Endothelial cell (in vitro differentiated cells): ENCODE measurements at regions not wholly inside any gene's neighbourhood (a gene's known extent, or its start where the extent isn't known, plus 50 kb on each side); places are given as distances from the start of the nearest gene placed in this dataset.
"Not testable (repeated sequence)": the region's sequence is repeated elsewhere in the genome, so short reads cannot be mapped to it uniquely, and the experiment has no call there.

Experiments
- DNase-seq: peaks from one replicate; pipeline ENCODE4 v3.0.0; 2021; ENCODE audit warnings: low spot score
- H3K27ac Mint-ChIP-seq: one replicate; pipeline ENCODE4 v1.8.0; 2021; ENCODE audit warnings: mixed read lengths, inconsistent platforms; ENCODE audit not compliant: unreplicated experiment
- H3K27me3 Mint-ChIP-seq: one replicate; pipeline ENCODE4 v1.8.0; 2021; ENCODE audit warnings: mild to moderate bottlenecking, moderate library complexity, mixed read lengths, inconsistent platforms; ENCODE audit not compliant: unreplicated experiment
- H3K36me3 Mint-ChIP-seq: one replicate; pipeline ENCODE4 v1.8.0; 2021; ENCODE audit warnings: mild to moderate bottlenecking, low read depth, mixed read lengths, inconsistent platforms; ENCODE audit not compliant: unreplicated experiment
- H3K4me1 Mint-ChIP-seq: one replicate; pipeline ENCODE4 v1.8.0; 2021; ENCODE audit warnings: mild to moderate bottlenecking, mixed read lengths, inconsistent platforms; ENCODE audit not compliant: unreplicated experiment
- H3K4me3 Mint-ChIP-seq: one replicate; pipeline ENCODE4 v1.8.0; 2021; ENCODE audit warnings: mild to moderate bottlenecking, mixed read lengths, inconsistent platforms; ENCODE audit not compliant: unreplicated experiment
- H3K9me3 Mint-ChIP-seq: one replicate; pipeline ENCODE4 v1.8.0; 2021; ENCODE audit warnings: mixed read lengths, inconsistent platforms; ENCODE audit not compliant: unreplicated experiment

DNA sequence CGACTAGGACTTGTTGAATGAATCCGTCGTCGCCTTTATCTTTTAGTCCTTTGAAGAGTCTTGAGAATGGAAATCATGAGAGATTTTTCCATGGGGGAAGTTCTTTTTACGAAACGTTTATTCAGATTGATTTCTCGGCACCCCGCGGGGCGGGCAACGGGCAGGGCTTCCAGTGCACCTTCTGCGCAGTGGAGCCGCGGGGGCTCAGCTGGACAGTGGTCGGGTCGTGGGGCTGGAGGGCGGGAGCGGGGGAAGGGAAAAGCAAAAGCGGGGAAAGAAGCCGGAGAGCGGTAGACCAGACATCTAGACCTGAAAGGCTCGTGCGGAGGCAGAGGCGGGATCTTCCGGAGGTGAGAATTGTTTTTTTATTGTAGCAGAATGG is 103.0 kb downstream of the NBPF11 start:
- not testable (repeated sequence) for H3K4me1 Mint-ChIP-seq, H3K27me3 Mint-ChIP-seq, H3K9me3 Mint-ChIP-seq, H3K27ac Mint-ChIP-seq, DNase-seq, H3K36me3 Mint-ChIP-seq
- peak overlapping the region; percentile 86 for H3K4me3 Mint-ChIP-seq

DNA sequence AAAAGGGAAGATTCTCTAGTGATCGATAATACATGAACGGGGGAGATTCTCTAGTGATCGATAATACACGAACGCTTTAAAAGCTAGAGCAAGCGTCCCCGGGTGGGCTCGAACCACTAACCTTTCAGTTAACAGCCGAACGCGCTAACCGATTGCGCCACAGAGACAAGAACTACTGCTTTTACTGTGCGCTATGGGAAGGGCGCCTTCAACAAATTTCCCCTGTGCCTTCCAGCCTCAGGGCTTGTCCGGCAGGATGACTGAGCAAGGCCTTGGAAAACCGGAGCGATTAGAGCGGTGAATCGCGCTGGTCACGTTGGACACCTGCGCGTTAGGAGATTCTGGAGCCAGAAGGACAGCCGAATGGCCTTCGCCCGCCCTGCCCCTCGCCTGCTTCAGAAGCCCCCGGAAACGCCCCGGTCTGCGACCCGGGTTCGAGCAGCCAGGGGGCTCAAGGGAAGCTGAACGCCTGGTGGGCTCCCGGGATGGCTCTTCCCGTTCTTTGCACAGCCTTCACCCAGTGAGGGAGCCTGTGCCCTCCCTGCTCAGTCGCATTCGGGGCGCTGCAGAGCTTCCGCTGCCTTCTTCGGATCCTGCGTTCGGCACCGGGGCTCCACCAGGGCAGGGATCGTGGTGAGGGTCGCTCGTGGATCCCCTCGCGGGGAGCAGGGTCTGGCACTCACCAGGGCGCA is 103.5 kb downstream of the NBPF11 start:
- not testable (repeated sequence) for H3K4me1 Mint-ChIP-seq, H3K36me3 Mint-ChIP-seq, H3K27me3 Mint-ChIP-seq, H3K27ac Mint-ChIP-seq, H3K9me3 Mint-ChIP-seq
- DNase-seq: peak; percentile 27
- peak overlapping the region; percentile 86 for H3K4me3 Mint-ChIP-seq

- not testable (repeated sequence) for H3K27me3 Mint-ChIP-seq, H3K36me3 Mint-ChIP-seq, H3K9me3 Mint-ChIP-seq, H3K27ac Mint-ChIP-seq, H3K4me3 Mint-ChIP-seq, H3K4me1 Mint-ChIP-seq, DNase-seq
Observed at GRCh38 chr1:148045872-148046271, 106.2 kb downstream of the NBPF11 start.

- H3K4me3 Mint-ChIP-seq, DNase-seq, H3K27ac Mint-ChIP-seq, H3K4me1 Mint-ChIP-seq, H3K36me3 Mint-ChIP-seq, H3K27me3 Mint-ChIP-seq, H3K9me3 Mint-ChIP-seq: not testable (repeated sequence)
Observed at GRCh38 chr1:148044495-148044894, 107.6 kb downstream of the NBPF11 start.
